H1 (cell line): ENCODE measurements at regions not wholly inside any gene's neighbourhood (a gene's known extent, or its start where the extent isn't known, plus 50 kb on each side); places are given as distances from the start of the nearest gene placed in this dataset.

Experiments
- ASH2L ChIP-seq: fragments of 200-600, 300-600 bp; sonication (generic); IDR thresholded peaks from one replicate; pipeline ENCODE4 v1.7.1; 2017; ENCODE audit warnings: low read length
- BRCA1 ChIP-seq: IDR thresholded peaks from 2 replicates; pipeline ENCODE4 v1.6.1; 2012; ENCODE audit warnings: low read depth, low read length, improper control_type of control experiment
- CEBPB ChIP-seq: IDR thresholded peaks from 2 replicates; pipeline ENCODE4 v1.6.1; 2012; ENCODE audit warnings: low read depth, low read length
- CHD7 ChIP-seq: fragments of 300-600 bp; sonication (generic); IDR thresholded peaks from 2 replicates; pipeline ENCODE4 v1.7.1; 2012; ENCODE audit warnings: low read length, moderate library complexity, mild to moderate bottlenecking, inconsistent platforms; ENCODE audit not compliant: insufficient replicate concordance
- EP300 ChIP-seq, 2 experiments: IDR thresholded peaks; 1 replicate in 1 of 2; 2 replicates in 1 of 2; pipeline ENCODE4 v1.6.1; 2011 to 2012; ENCODE audit warnings: low read depth in 2 of 2, low read length in 2 of 2, mild to moderate bottlenecking in 2 of 2, borderline replicate concordance in 1 of 2, inconsistent platforms in 1 of 2, moderate library complexity in 1 of 2
- JUN ChIP-seq: IDR thresholded peaks from 2 replicates; pipeline ENCODE4 v1.6.1; 2011; ENCODE audit warnings: low read depth, mild to moderate bottlenecking, improper control_type of control experiment, low read length
- NANOG ChIP-seq: IDR thresholded peaks from 2 replicates; pipeline ENCODE4 v1.6.1; 2011; ENCODE audit warnings: low read length, low read depth, mild to moderate bottlenecking, inconsistent platforms; ENCODE audit not compliant: insufficient read depth, poor library complexity, severe bottlenecking
- NRF1 ChIP-seq: IDR thresholded peaks from 2 replicates; pipeline ENCODE4 v1.6.1; 2011; ENCODE audit warnings: mild to moderate bottlenecking, low read depth, low read length, improper control_type of control experiment
- RFX5 ChIP-seq: IDR thresholded peaks from 2 replicates; pipeline ENCODE4 v1.6.1; 2011; ENCODE audit warnings: low read depth, low read length, improper control_type of control experiment, borderline replicate concordance
- SAP30 ChIP-seq: fragments of 300-600 bp; sonication (generic); IDR thresholded peaks from 2 replicates; pipeline ENCODE4 v1.7.1; 2012; ENCODE audit warnings: low read length, moderate library complexity, mild to moderate bottlenecking, inconsistent platforms; ENCODE audit not compliant: insufficient read depth, insufficient replicate concordance
- USF2 ChIP-seq: IDR thresholded peaks from 2 replicates; pipeline ENCODE4 v1.6.1; 2011; ENCODE audit warnings: low read length, improper control_type of control experiment

GRCh38 chr14:87187786-87188185 is 805.2 kb downstream of the GALC start (continued):
- TF ChIP-seq CHD7 (no peak), NRF1 (no peak), BRCA1 (no peak), ASH2L (no peak), CEBPB (no peak), USF2 (no peak), EP300 (IDR thresholded peaks at IDR 0.05; ENCODE audit: borderline replicate concordance in 1 of 2, low read depth in 2 of 2, low read length in 2 of 2) (no peak), SAP30 (no peak), JUN (no peak), RFX5 (no peak), NANOG (no peak)
